ENCODE measurements at regions not wholly inside any gene's neighbourhood (a gene's known extent, or its start where the extent isn't known, plus 50 kb on each side); places are given as distances from the start of the nearest gene placed in this dataset.
"Not testable (repeated sequence)": the region's sequence is repeated elsewhere in the genome, so short reads cannot be mapped to it uniquely, and the experiment has no call there.

- Histone ChIP-seq H3K4me3 (no peak overlapping the region), H3K27me3 (no peaks in the 10 kb centered on the region), H3K9me3 (no peaks in the 10 kb centered on the region), H3K36me3 (no peaks in the 10 kb centered on the region)
- no peak for DNase-seq
These were observed 89.5 kb upstream of the ARX start for GRCh38 chrX:25105221-25105620.

- H3K4me3 ChIP-seq: no peak overlapping the region
- DNase-seq: no peak
- no peaks in the 10 kb centered on the region for H3K27me3 ChIP-seq
- no peaks in the 10 kb centered on the region for H3K36me3 ChIP-seq
- no peaks in the 10 kb centered on the region for H3K9me3 ChIP-seq
These were observed 80.8 kb upstream of the ARX start for GRCh38 chrX:25096522-25097045.

GRCh38 chrX:25091152-25091551 is 75.4 kb upstream of the ARX start:
- not testable (repeated sequence) for H3K27me3 ChIP-seq, H3K4me3 ChIP-seq, H3K36me3 ChIP-seq, DNase-seq, H3K9me3 ChIP-seq

- H3K4me3 ChIP-seq: no peak overlapping the region
- H3K36me3 ChIP-seq: no peaks in the 10 kb centered on the region
- no peaks in the 10 kb centered on the region for H3K27me3 ChIP-seq
- no peaks in the 10 kb centered on the region for H3K9me3 ChIP-seq
- no peak for DNase-seq
These were observed 68.7 kb upstream of the ARX start for GRCh38 chrX:25084446-25084845.

GRCh38 chrX:25083661-25084060 is 67.9 kb upstream of the ARX start:
- Histone ChIP-seq H3K9me3 (no peaks in the 10 kb centered on the region), H3K4me3 (no peak overlapping the region), H3K27me3 (no peaks in the 10 kb centered on the region), H3K36me3 (no peaks in the 10 kb centered on the region)
- DNase-seq: no peak

- no peak overlapping the region for H3K4me3 ChIP-seq
- H3K27me3 ChIP-seq: no peaks in the 10 kb centered on the region
- DNase-seq: no peak
- no peaks in the 10 kb centered on the region for H3K9me3 ChIP-seq
- H3K36me3 ChIP-seq: no peaks in the 10 kb centered on the region
These were observed 63.3 kb upstream of the ARX start for GRCh38 chrX:25079020-25079419.

- no peaks in the 10 kb centered on the region for H3K9me3 ChIP-seq
- no peak for DNase-seq
- H3K36me3 ChIP-seq: no peaks in the 10 kb centered on the region
- no peak overlapping the region for H3K4me3 ChIP-seq
- no peaks in the 10 kb centered on the region for H3K27me3 ChIP-seq
These were observed 61.3 kb upstream of the ARX start for GRCh38 chrX:25076941-25077500.

- Histone ChIP-seq H3K4me3 (no peak overlapping the region), H3K36me3 (no peaks in the 10 kb centered on the region), H3K27me3 (no peaks in the 10 kb centered on the region), H3K9me3 (no peaks in the 10 kb centered on the region)
- no peak for DNase-seq
These were observed 56.5 kb upstream of the ARX start for GRCh38 chrX:25072247-25072646.

GRCh38 chrX:25070038-25070437 is 54.3 kb upstream of the ARX start:
- H3K4me3 ChIP-seq: no peak overlapping the region
- H3K9me3 ChIP-seq: no peaks in the 10 kb centered on the region
- no peaks in the 10 kb centered on the region for H3K36me3 ChIP-seq
- H3K27me3 ChIP-seq: no peaks in the 10 kb centered on the region
- DNase-seq: no peak

- Histone ChIP-seq H3K9me3 (no peaks in the 10 kb centered on the region), H3K4me3 (no peak overlapping the region), H3K36me3 (no peaks in the 10 kb centered on the region), H3K27me3 (no peaks in the 10 kb centered on the region)
- no peak for DNase-seq
These were observed 53.4 kb upstream of the ARX start for GRCh38 chrX:25069209-25069608.

- DNase-seq: no peak
- Histone ChIP-seq H3K27me3 (no peaks in the 10 kb centered on the region), H3K9me3 (no peaks in the 10 kb centered on the region), H3K4me3 (no peak overlapping the region), H3K36me3 (no peaks in the 10 kb centered on the region)
These were observed 52.6 kb upstream of the ARX start for GRCh38 chrX:25068340-25068739.

- Histone ChIP-seq H3K27me3 (no peaks in the 10 kb centered on the region), H3K9me3 (no peaks in the 10 kb centered on the region), H3K36me3 (no peaks in the 10 kb centered on the region), H3K4me3 (no peak overlapping the region)
- DNase-seq: no peak
These were observed 51.8 kb upstream of the ARX start for GRCh38 chrX:25067271-25068172.

- H3K27me3 ChIP-seq: no peaks in the 10 kb centered on the region
- no peaks in the 10 kb centered on the region for H3K36me3 ChIP-seq
- H3K9me3 ChIP-seq: no peaks in the 10 kb centered on the region
- no peak overlapping the region for H3K4me3 ChIP-seq
- no peak for DNase-seq
These were observed 50.4 kb upstream of the ARX start for GRCh38 chrX:25066131-25066530.
